ENCODE measurements at regions not wholly inside any gene's neighbourhood (a gene's known extent, or its start where the extent isn't known, plus 50 kb on each side); places are given as distances from the start of the nearest gene placed in this dataset.
"Not testable (repeated sequence)": the region's sequence is repeated elsewhere in the genome, so short reads cannot be mapped to it uniquely, and the experiment has no call there.

- H3K4me3 Mint-ChIP-seq (ENCODE audit: unreplicated experiment): no peak overlapping the region
- no peak overlapping the region for H3K27ac Mint-ChIP-seq (ENCODE audit: unreplicated experiment)
- H3K27me3 Mint-ChIP-seq (ENCODE audit: low read depth): peaks cover 7% of the 10 kb centered on the region
- no peaks in the 10 kb centered on the region for H3K9me3 Mint-ChIP-seq (ENCODE audit: low read depth)
- no peaks in the 10 kb centered on the region for H3K36me3 Mint-ChIP-seq (ENCODE audit: low read depth)
- DNase-seq (ENCODE audit: low spot score): no peak
- H3K4me1 Mint-ChIP-seq (ENCODE audit: low read depth): no peaks in the 10 kb centered on the region
- no peak for TF ChIP-seq CTCF (IDR thresholded peaks at IDR 0.05)
Observed at GRCh38 chr5:51802551-51803184, 419.4 kb downstream of the ISL1 start.

- no peak overlapping the region for H3K4me3 Mint-ChIP-seq (ENCODE audit: unreplicated experiment)
- no peak for DNase-seq (ENCODE audit: low spot score)
- no peaks in the 10 kb centered on the region for H3K4me1 Mint-ChIP-seq (ENCODE audit: low read depth)
- H3K9me3 Mint-ChIP-seq (ENCODE audit: low read depth): no peaks in the 10 kb centered on the region
- no peak overlapping the region for H3K27ac Mint-ChIP-seq (ENCODE audit: unreplicated experiment)
- H3K36me3 Mint-ChIP-seq (ENCODE audit: low read depth): no peaks in the 10 kb centered on the region
- H3K27me3 Mint-ChIP-seq (ENCODE audit: low read depth): peaks cover 5% of the 10 kb centered on the region
- no peak for TF ChIP-seq CTCF (IDR thresholded peaks at IDR 0.05)
Observed at GRCh38 chr5:51806677-51807076, 423.4 kb downstream of the ISL1 start.

GRCh38 chr5:51810592-51810991, 427.3 kb downstream of the ISL1 start:
- Mint-ChIP-seq H3K27me3 (ENCODE audit: low read depth) (no peaks in the 10 kb centered on the region), H3K4me3 (ENCODE audit: unreplicated experiment) (no peak overlapping the region), H3K9me3 (ENCODE audit: low read depth) (no peaks in the 10 kb centered on the region), H3K36me3 (ENCODE audit: low read depth) (no peaks in the 10 kb centered on the region), H3K27ac (ENCODE audit: unreplicated experiment) (no peak overlapping the region), H3K4me1 (ENCODE audit: low read depth) (no peaks in the 10 kb centered on the region)
- TF ChIP-seq CTCF (IDR thresholded peaks at IDR 0.05): no peak
- DNase-seq (ENCODE audit: low spot score): no peak

GRCh38 chr5:51811883-51812471, 428.7 kb downstream of the ISL1 start:
- Mint-ChIP-seq H3K27ac (ENCODE audit: unreplicated experiment) (no peak overlapping the region), H3K9me3 (ENCODE audit: low read depth) (no peaks in the 10 kb centered on the region), H3K4me3 (ENCODE audit: unreplicated experiment) (no peak overlapping the region), H3K4me1 (ENCODE audit: low read depth) (no peaks in the 10 kb centered on the region), H3K36me3 (ENCODE audit: low read depth) (no peaks in the 10 kb centered on the region), H3K27me3 (ENCODE audit: low read depth) (no peaks in the 10 kb centered on the region)
- TF ChIP-seq CTCF (IDR thresholded peaks at IDR 0.05): no peak
- no peak for DNase-seq (ENCODE audit: low spot score)

GRCh38 chr5:51814817-51815216, 431.6 kb downstream of the ISL1 start:
- not testable (repeated sequence) for H3K27ac Mint-ChIP-seq (ENCODE audit: unreplicated experiment); DNase-seq (ENCODE audit: low spot score); H3K9me3 Mint-ChIP-seq (ENCODE audit: low read depth); H3K4me1 Mint-ChIP-seq (ENCODE audit: low read depth); H3K4me3 Mint-ChIP-seq (ENCODE audit: unreplicated experiment); H3K36me3 Mint-ChIP-seq (ENCODE audit: low read depth); H3K27me3 Mint-ChIP-seq (ENCODE audit: low read depth)

GRCh38 chr5:51816427-51816826, 433.2 kb downstream of the ISL1 start:
- H3K27me3 Mint-ChIP-seq (ENCODE audit: low read depth): peaks cover 3% of the 10 kb centered on the region
- no peaks in the 10 kb centered on the region for H3K36me3 Mint-ChIP-seq (ENCODE audit: low read depth)
- no peak for TF ChIP-seq CTCF (IDR thresholded peaks at IDR 0.05)
- no peak for DNase-seq (ENCODE audit: low spot score)
- no peaks in the 10 kb centered on the region for H3K9me3 Mint-ChIP-seq (ENCODE audit: low read depth)
- peaks cover under 1% of the 10 kb centered on the region for H3K4me1 Mint-ChIP-seq (ENCODE audit: low read depth)
- H3K4me3 Mint-ChIP-seq (ENCODE audit: unreplicated experiment): no peak overlapping the region
- H3K27ac Mint-ChIP-seq (ENCODE audit: unreplicated experiment): no peak overlapping the region
